AG04450 (cell line): ENCODE measurements at regions not wholly inside any gene's neighbourhood (a gene's known extent, or its start where the extent isn't known, plus 50 kb on each side); places are given as distances from the start of the nearest gene placed in this dataset.

Experiments used
- CTCF ChIA-PET: fragments of 300-600, 350-600 bp; formaldehyde crosslinking; extraction: SDS; loops from one replicate; lab custom pipeline; 2022; ENCODE audit warnings: antibody characterized with exemption, inconsistent platforms; lab: Charles Lee
- POLR2A ChIA-PET: fragments of 350-600 bp; formaldehyde crosslinking; extraction: SDS; loops from one replicate; lab custom pipeline; 2021; ENCODE audit warnings: antibody characterized with exemption, inconsistent platforms; lab: Yijun Ruan, JAX
- DNase-seq: peaks from one replicate; pipeline ENCODE4 v3.0.0-alpha.2; 2011; ENCODE audit warnings: low read depth, low spot score
- H3K27ac ChIP-seq: one replicate; pipeline ENCODE4 v1.5.1; 2012; ENCODE audit warnings: low read depth, low read length, control low read depth
- H3K27me3 ChIP-seq: one replicate; pipeline ENCODE4 v1.6.0; 2012; ENCODE audit warnings: low read length; ENCODE audit not compliant: control insufficient read depth, insufficient read depth
- H3K4me3 ChIP-seq: 2 replicates; pipeline ENCODE4 v1.5.1; 2011; ENCODE audit warnings: mild to moderate bottlenecking, low read depth, low read length, control low read depth
- H3K9me3 ChIP-seq: 2 replicates; pipeline ENCODE4 v1.5.1; 2012; ENCODE audit warnings: low read length; ENCODE audit not compliant: control insufficient read depth, insufficient read depth
- CTCF ChIP-seq: IDR thresholded peaks from 2 replicates; pipeline ENCODE4 v1.5.1; 2011; ENCODE audit warnings: low read depth, low read length, control low read depth, inconsistent platforms

GRCh38 chr13:44117816-44118215 lies 238.1 kb downstream of the LACC1 start:
- Histone ChIP-seq H3K27me3 (no peaks in the 10 kb centered on the region), H3K27ac (no peak overlapping the region), H3K4me3 (no peak overlapping the region), H3K9me3 (no peaks in the 10 kb centered on the region)
- ChIA-PET CTCF (interaction anchor here (1.4 kb wide), 1 partner anchor 210 kb away, joined by 6 read pairs; no protein-coding TSS in a partner anchor), POLR2A (no interaction called here)
- no peak for TF ChIP-seq CTCF
- no peak for DNase-seq

- no peaks in the 10 kb centered on the region for H3K27me3 ChIP-seq
- ChIA-PET CTCF (no interaction called here), POLR2A (no interaction called here)
- no peak for TF ChIP-seq CTCF
- no peak overlapping the region for H3K27ac ChIP-seq
- no peak for DNase-seq
- H3K9me3 ChIP-seq, result no peaks in the 10 kb centered on the region
- no peak overlapping the region for H3K4me3 ChIP-seq
Observed at GRCh38 chr13:44118881-44119280, 239.2 kb downstream of the LACC1 start.

GRCh38 chr13:44120043-44120442 lies 240.3 kb downstream of the LACC1 start:
- Histone ChIP-seq H3K27ac (no peak overlapping the region), H3K4me3 (no peak overlapping the region), H3K9me3 (no peaks in the 10 kb centered on the region), H3K27me3 (no peaks in the 10 kb centered on the region)
- no peak for TF ChIP-seq CTCF
- POLR2A ChIA-PET, result no interaction called here
- CTCF ChIA-PET, result no interaction called here
- no peak for DNase-seq

GRCh38 chr13:44120849-44121755 lies 241.4 kb downstream of the LACC1 start:
- no peak for DNase-seq
- Histone ChIP-seq H3K27me3 (no peaks in the 10 kb centered on the region), H3K27ac (no peak overlapping the region), H3K4me3 (no peak overlapping the region), H3K9me3 (no peaks in the 10 kb centered on the region)
- ChIA-PET CTCF (no interaction called here), POLR2A (no interaction called here)
- no peak for TF ChIP-seq CTCF

GRCh38 chr13:44124352-44124751 lies 244.6 kb downstream of the LACC1 start:
- Histone ChIP-seq H3K4me3 (no peak overlapping the region), H3K27me3 (no peaks in the 10 kb centered on the region), H3K9me3 (no peaks in the 10 kb centered on the region), H3K27ac (no peak overlapping the region)
- TF ChIP-seq CTCF, result no peak
- DNase-seq, result no peak
- ChIA-PET POLR2A (interaction anchor here (0.6 kb wide), 1 partner anchor 1377 kb away, joined by 3 read pairs; no protein-coding TSS in a partner anchor), CTCF (no interaction called here)
